ENCODE measurements at regions not wholly inside any gene's neighbourhood (a gene's known extent, or its start where the extent isn't known, plus 50 kb on each side); places are given as distances from the start of the nearest gene placed in this dataset.

DNA sequence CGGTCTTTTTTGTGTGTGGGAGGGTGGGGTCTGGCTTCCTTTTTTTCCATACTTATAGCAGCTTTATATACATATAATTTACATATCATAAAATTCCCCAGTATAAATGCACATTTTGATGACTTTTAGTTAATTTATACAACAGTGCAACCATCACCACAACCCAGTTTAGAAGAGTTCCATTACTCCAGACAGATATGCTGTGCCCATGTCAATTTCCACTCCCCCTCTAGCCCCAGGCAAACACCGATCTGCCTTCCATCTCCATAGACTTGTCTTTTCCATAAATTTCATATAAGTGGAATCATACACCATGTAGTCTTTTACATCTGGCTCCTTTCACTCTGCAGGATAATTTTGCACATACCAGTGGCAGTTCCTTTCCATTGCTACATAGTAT, 139.2 kb upstream of the SYT6 start:
- TF ChIP-seq CTCF (optimal IDR thresholded peaks at IDR 0.05 in 1 of 3, IDR thresholded peaks at IDR 0.05 in 1 of 3, conservative IDR thresholded peaks at IDR 0.05 in 1 of 3; ENCODE audit: extremely low read depth in 1 of 3, insufficient read depth in 2 of 3, low read length in 3 of 3) (no peak), EZH2 (IDR thresholded peaks at IDR 0.05; ENCODE audit: low read length) (no peak)

Data from keratinocyte (primary cell).